22Rv1 (cell line): ENCODE measurements at regions not wholly inside any gene's neighbourhood (a gene's known extent, or its start where the extent isn't known, plus 50 kb on each side); places are given as distances from the start of the nearest gene placed in this dataset.

Experiments
- H3K27ac ChIP-seq: fragments of 450-650 bp; 2 replicates; pipeline ENCODE4 v1.5.1; 2017
- ZFX ChIP-seq: fragments of 450-650 bp; IDR thresholded peaks from 2 replicates; pipeline ENCODE4 v1.6.1; 2017; ENCODE audit warnings: antibody characterized with exemption, borderline replicate concordance
- TF ChIP-seq, protein P1 (sequence below): fragments of 450-650 bp; IDR thresholded peaks from 2 replicates; pipeline ENCODE4 v1.5.1; 2017; ENCODE audit warnings: mild to moderate bottlenecking

DNA sequence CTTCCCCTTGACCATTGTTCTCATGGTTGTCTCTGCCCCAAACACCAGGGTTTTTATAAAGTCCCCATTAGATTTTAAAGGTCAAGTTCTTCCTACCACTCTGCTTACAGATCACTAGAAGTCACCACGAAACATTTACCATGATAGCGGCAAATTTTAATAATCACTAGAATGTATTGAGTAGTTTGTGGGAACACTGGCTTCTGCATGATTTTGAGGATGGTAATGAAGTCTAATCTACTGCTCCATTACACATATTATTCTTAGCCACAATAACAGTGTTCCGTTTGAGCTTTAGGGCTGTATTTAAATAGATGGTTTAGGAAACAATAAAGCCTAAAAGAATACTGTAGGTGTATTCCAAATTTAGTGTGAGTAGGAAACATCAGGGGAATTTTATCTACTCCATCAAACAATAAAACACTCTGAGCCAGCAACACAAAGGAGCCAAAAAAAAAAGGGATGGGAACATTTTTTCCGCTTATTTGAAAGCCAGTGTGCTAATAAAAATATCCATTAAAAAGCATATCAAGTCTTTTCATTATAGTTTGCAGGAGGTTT lies 49.7 kb downstream of the KLF12 start:
- no peak overlapping the region for H3K27ac ChIP-seq
- no peak for TF ChIP-seq ZFX
- TF ChIP-seq, protein P1, sequence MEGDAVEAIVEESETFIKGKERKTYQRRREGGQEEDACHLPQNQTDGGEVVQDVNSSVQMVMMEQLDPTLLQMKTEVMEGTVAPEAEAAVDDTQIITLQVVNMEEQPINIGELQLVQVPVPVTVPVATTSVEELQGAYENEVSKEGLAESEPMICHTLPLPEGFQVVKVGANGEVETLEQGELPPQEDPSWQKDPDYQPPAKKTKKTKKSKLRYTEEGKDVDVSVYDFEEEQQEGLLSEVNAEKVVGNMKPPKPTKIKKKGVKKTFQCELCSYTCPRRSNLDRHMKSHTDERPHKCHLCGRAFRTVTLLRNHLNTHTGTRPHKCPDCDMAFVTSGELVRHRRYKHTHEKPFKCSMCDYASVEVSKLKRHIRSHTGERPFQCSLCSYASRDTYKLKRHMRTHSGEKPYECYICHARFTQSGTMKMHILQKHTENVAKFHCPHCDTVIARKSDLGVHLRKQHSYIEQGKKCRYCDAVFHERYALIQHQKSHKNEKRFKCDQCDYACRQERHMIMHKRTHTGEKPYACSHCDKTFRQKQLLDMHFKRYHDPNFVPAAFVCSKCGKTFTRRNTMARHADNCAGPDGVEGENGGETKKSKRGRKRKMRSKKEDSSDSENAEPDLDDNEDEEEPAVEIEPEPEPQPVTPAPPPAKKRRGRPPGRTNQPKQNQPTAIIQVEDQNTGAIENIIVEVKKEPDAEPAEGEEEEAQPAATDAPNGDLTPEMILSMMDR = no peak

DNA sequence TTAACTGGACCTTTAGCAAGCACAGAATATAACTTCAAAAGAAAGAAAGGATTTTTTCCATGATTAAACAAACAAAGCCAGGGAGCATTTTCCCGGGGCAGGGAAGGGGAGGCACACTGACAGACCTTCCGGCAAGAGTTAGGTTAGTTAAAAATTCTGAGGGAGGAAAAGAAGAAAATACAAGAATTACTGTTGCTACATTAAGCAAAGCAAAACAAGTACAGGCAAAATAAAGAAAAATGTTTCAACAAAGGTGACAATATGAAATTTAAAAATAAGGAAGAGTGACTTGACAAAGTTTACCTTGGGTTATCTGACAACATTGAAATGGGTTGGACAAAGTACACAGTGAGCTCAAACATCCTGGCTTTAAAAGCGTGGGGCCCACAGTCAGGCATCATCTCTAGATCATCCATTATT lies 51.5 kb downstream of the KLF12 start:
- no peak overlapping the region for H3K27ac ChIP-seq

DNA sequence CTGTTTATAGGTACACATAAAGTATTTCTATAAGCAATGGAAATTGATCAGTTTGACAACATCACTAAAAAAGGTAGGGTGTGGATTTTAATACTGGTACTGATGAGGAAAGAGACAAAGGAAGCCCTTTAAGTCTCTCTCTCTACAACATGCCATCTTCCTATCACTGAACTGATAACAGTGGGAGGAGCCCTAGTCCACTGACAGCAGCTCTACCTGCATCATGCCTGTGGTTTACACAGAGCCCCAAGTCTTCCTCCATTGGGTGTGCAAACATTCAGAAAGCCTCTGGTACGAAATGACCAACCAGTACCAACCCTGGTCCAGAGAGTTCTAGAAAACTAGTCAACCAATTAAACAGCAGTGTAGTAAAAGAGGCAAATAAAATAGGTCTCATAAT lies 53.4 kb downstream of the KLF12 start:
- TF ChIP-seq ZFX = no peak
- TF ChIP-seq, protein P1 = no peak
- H3K27ac ChIP-seq = no peak overlapping the region

More for the DNA sequence above, 51.5 kb downstream of the KLF12 start:
- TF ChIP-seq ZFX = no peak
- TF ChIP-seq, protein P1 = no peak

DNA sequence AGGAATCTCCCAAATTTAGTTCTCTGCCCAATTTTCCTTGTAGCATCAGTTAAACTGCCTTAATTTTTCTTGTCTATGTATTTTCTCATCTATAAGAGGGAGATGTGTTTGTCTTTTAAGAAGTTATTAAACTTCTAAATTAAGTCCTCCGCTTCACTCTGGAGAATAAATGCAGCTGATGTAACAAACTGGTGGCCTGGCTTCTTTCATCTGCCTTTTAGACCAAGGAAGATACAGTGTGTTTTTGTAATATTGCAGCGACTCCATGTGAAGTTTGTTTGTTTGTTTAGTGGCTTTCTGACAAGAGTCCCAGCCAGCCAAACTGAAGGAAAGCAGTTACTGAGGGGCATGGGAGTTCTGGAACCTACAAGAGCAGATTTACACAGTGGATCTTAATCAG lies 56.4 kb downstream of the KLF12 start:
- TF ChIP-seq ZFX = no peak
- TF ChIP-seq, protein P1 = no peak
- H3K27ac ChIP-seq = no peak overlapping the region

DNA sequence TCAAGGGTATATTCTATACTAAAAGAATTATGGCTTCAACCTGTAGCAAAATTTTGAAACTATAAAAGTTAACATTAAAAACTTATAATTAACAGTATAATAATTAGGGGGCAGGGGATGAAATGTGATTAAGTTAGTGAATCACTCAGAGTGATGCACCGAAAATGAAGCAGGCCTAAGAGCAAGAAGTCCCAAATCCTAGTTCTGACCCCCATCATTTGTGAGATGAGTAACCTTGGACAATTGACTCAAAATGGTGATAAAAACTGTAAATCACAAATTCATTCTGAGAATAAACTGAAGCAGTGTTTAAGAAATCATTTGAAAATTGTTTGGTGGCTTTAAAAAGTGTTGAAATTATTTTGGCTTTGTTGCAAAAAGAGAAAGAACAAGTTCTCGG lies 56.8 kb downstream of the KLF12 start:
- TF ChIP-seq ZFX = no peak
- TF ChIP-seq, protein P1 = no peak
- no peak overlapping the region for H3K27ac ChIP-seq

DNA sequence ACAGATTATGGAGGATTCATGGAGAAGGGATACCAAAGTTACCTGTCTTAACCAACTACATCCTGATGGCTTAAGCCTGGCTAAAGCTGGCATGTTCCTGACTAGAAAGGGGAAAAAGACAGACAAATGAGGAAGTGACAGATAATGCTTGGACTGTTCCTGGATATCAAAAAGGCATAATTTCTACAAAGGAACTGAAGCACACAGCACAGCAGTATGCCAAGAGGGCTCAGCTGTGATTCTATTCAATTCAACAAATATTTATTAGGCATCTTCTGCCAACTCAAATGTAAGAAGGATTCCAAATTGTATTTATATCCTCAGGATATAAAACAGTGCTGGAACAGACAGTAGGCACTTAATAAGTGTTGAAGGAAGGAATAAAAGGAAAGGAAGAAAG lies 59.5 kb downstream of the KLF12 start:
- no peak for TF ChIP-seq ZFX
- TF ChIP-seq, protein P1 = no peak

DNA sequence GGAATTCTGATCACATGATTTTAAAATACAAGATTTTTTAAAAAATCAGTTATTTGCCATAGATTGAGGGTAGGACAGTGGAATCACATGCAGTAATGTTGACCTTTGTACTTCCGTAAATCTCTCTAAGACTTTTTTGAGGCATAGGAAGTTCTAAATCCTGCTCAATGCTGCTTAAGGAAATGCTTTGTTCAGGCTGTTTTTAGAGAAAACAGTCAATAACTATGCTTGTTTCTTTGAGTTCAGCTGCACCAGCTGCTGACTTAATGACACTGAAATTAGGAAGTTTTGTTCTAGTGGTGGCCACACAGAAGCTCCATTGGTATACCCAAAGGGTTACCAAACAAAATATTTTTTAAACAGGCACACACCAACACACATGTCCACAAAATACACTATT lies 60.9 kb downstream of the KLF12 start:
- TF ChIP-seq, protein P1 = no peak
- TF ChIP-seq ZFX = no peak
- H3K27ac ChIP-seq = no peak overlapping the region

More for the DNA sequence above, 59.5 kb downstream of the KLF12 start:
- H3K27ac ChIP-seq = no peak overlapping the region
